B cell (primary cell): ENCODE measurements at regions not wholly inside any gene's neighbourhood (a gene's known extent, or its start where the extent isn't known, plus 50 kb on each side); places are given as distances from the start of the nearest gene placed in this dataset.

Experiments
- ATAC-seq: fragments of 200-7000 bp; cut with Tn5 transposase; one replicate; pipeline ENCODE4 v1.10.0; 2021; ENCODE audit warnings: low read depth, mild to moderate bottlenecking, moderate number of reproducible peaks, moderate library complexity
- CTCF ChIA-PET: fragments of 350-600 bp; sonication (Branson Sonifier 250); formaldehyde crosslinking; loops from one replicate; lab custom pipeline; 2021; ENCODE audit warnings: antibody characterized with exemption, inconsistent platforms; lab: Charles Lee
- POLR2A ChIA-PET: fragments of 350-600 bp; sonication (Branson Sonifier 250); formaldehyde crosslinking; loops from one replicate; lab custom pipeline; 2021; ENCODE audit warnings: antibody characterized with exemption; lab: Charles Lee
- DNase-seq: peaks from one replicate; pipeline ENCODE4 v3.0.0; 2013
- H2AFZ ChIP-seq: 2 replicates; pipeline ENCODE4 v1.6.1; 2012; ENCODE audit warnings: mild to moderate bottlenecking, low read depth, low read length; ENCODE audit not compliant: insufficient read depth, poor library complexity, severe bottlenecking
- H3K27ac ChIP-seq, 2 donors: 1 replicate in 1 of 2; 2 replicates in 1 of 2; pipeline ENCODE4 v1.5.1; 2012 to 2013; ENCODE audit warnings: low read length in 2 of 2, mild to moderate bottlenecking in 2 of 2, moderate library complexity in 1 of 2
- H3K27me3 ChIP-seq, 4 experiments: fragments of 200-600 bp in 1 of 4; sonication (generic) in 1 of 4; replicated peaks in 1 of 4; 1 replicate in 2 of 4; 2 replicates in 2 of 4; pipeline versions ENCODE4 v1.6.1 to v1.7.0; 2013 to 2016; ENCODE audit warnings: low read length in 3 of 4, mild to moderate bottlenecking in 2 of 4, mixed read lengths in 1 of 4, moderate library complexity in 1 of 4; ENCODE audit not compliant: insufficient read depth in 4 of 4, control insufficient read depth in 3 of 4; ENCODE audit errors: control extremely low read depth in 1 of 4
- H3K36me3 ChIP-seq, 2 experiments: replicated peaks in 1 of 2; 1 replicate in 1 of 2; 2 replicates in 1 of 2; pipeline versions ENCODE4 v1.6.1 to v1.7.1; 2013; ENCODE audit warnings: low read length in 1 of 2; ENCODE audit not compliant: insufficient read depth in 2 of 2, control insufficient read depth in 1 of 2; ENCODE audit errors: control extremely low read depth in 1 of 2, extremely low read depth in 1 of 2
- H3K4me1 ChIP-seq, 2 donors: fragments of 200-600 bp in 1 of 2; sonication (generic) in 1 of 2; 1 replicate in 1 of 2; 2 replicates in 1 of 2; pipeline versions ENCODE4 v1.5.1 to v1.6.1; 2013 to 2017; ENCODE audit warnings: low read length in 2 of 2; ENCODE audit not compliant: control insufficient read depth in 2 of 2, insufficient read depth in 2 of 2
- H3K4me2 ChIP-seq: replicated peaks from 2 replicates; pipeline ENCODE3; 2012; ENCODE audit warnings: mild to moderate bottlenecking, low read depth, low read length; ENCODE audit not compliant: poor library complexity, severe bottlenecking
- H3K4me3 ChIP-seq, 5 experiments: fragments of 200-600 bp in 1 of 5; sonication (generic) in 1 of 5; 1 replicate in 3 of 5; 2 replicates in 2 of 5; pipeline versions ENCODE4 v1.5.1 to v1.7.0; 2011 to 2016; ENCODE audit warnings: low read length in 4 of 5, mild to moderate bottlenecking in 4 of 5, low read depth in 2 of 5, control low read depth in 1 of 5, moderate library complexity in 1 of 5; ENCODE audit not compliant: insufficient read depth in 1 of 5; ENCODE audit errors: control extremely low read depth in 1 of 5, extremely low read depth in 1 of 5
- H3K79me2 ChIP-seq: fragments of 200-600 bp; sonication (generic); one replicate; pipeline ENCODE4 v1.6.0; 2016; ENCODE audit warnings: low read length; ENCODE audit not compliant: control insufficient read depth, insufficient read depth
- H3K9ac ChIP-seq: fragments of 200-600 bp; sonication (generic); 2 replicates; pipeline ENCODE4 v1.6.1; 2017; ENCODE audit warnings: mild to moderate bottlenecking, low read length, moderate library complexity
- H3K9me3 ChIP-seq, 3 donors: one replicate each; pipeline versions ENCODE4 v1.6.1 to v1.7.1; 2013; ENCODE audit warnings: low read length in 2 of 3; ENCODE audit not compliant: control insufficient read depth in 2 of 3, insufficient read depth in 1 of 3; ENCODE audit errors: control extremely low read depth in 1 of 3
- H4K20me1 ChIP-seq: 2 replicates; pipeline ENCODE4 v1.6.0; 2012; ENCODE audit warnings: mild to moderate bottlenecking, low read length; ENCODE audit not compliant: insufficient read depth, control insufficient read depth, poor library complexity, severe bottlenecking
- H3K27ac Mint-ChIP-seq: one replicate; pipeline ENCODE4 v1.8.0; 2021; ENCODE audit warnings: mixed read lengths
- H3K27me3 Mint-ChIP-seq: one replicate; pipeline ENCODE4 v1.8.0; 2021; ENCODE audit warnings: mixed read lengths
- H3K4me1 Mint-ChIP-seq: one replicate; pipeline ENCODE4 v1.8.0; 2021; ENCODE audit warnings: mixed read lengths
- H3K4me3 Mint-ChIP-seq: one replicate; pipeline ENCODE4 v1.8.0; 2021; ENCODE audit warnings: mixed read lengths
- H3K9me3 Mint-ChIP-seq: one replicate; pipeline ENCODE4 v1.8.0; 2022; ENCODE audit warnings: mixed read lengths; ENCODE audit not compliant: insufficient read depth
- EZH2 ChIP-seq: IDR thresholded peaks from 2 replicates; pipeline ENCODE4 v1.6.1; 2012; ENCODE audit warnings: borderline replicate concordance, low read depth, mild to moderate bottlenecking, moderate library complexity, low read length; ENCODE audit not compliant: insufficient read depth, poor library complexity, severe bottlenecking
- WGBS: methylation state at CpG from one replicate; pipeline ENCODE4 v1.1.5; 2013; ENCODE audit warnings: missing lambda C conversion rate; ENCODE audit not compliant: insufficient coverage; 5-methylcytosine and 5-hydroxymethylcytosine counted together
- intact Hi-C: fragments of 100-400 bp; cut with micrococcal nuclease; formaldehyde crosslinking; loops from one replicate; pipeline ENCODE4 v1.10.0; 2022
- TF ChIP-seq, protein P1 (sequence below): fragments of 200-600 bp; IDR thresholded peaks from one replicate; pipeline ENCODE4 v1.8.0; 2022; ENCODE audit warnings: antibody characterized with exemption, mild to moderate bottlenecking

DNA sequence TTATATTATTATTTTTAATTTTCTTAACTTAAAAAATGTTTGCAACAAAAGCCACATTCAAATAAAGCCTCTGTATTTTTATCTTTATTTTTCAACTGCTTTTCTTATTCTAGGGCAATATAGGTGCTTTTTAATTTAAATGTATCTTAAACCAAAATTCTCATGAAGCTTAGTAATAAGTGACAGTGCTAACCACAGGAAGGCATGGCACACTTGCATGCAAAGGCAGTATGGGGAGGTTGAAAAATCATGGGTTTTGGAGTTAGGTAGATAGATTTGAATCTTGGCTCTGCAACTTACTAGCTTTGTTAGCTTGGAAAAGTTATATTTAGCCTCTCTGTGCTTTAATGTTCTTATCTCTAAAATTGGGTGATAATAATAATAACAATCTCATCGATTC is 458.0 kb downstream of the DMAC1 start:
- Histone ChIP-seq H3K9me3 (no peaks in the 10 kb centered on the region), H3K36me3 (no peaks in the 10 kb centered on the region), H3K4me2 (no peak overlapping the region), H4K20me1 (no peaks in the 10 kb centered on the region), H3K9ac (no peak overlapping the region), H3K27ac (no peak overlapping the region), H3K4me3 (no peak overlapping the region), H3K27me3 (peaks cover 0 to 2% (median 0%) of the 10 kb centered on the region in 4 experiments), H3K4me1 (no peaks in the 10 kb centered on the region), H2AFZ (no peak overlapping the region), H3K79me2 (no peaks in the 10 kb centered on the region)
- H3K27me3 Mint-ChIP-seq = peaks cover 11% of the 10 kb centered on the region
- no peak overlapping the region for H3K4me3 Mint-ChIP-seq
- ATAC-seq = no peak
- no CpG with 5 or more reads among the region's 1 CpG for WGBS
- no peaks in the 10 kb centered on the region for H3K9me3 Mint-ChIP-seq
- POLR2A ChIA-PET = no interaction called here
- H3K4me1 Mint-ChIP-seq = no peaks in the 10 kb centered on the region
- no peak overlapping the region for H3K27ac Mint-ChIP-seq
- intact Hi-C loops = no loop called here
- TF ChIP-seq, protein P1, sequence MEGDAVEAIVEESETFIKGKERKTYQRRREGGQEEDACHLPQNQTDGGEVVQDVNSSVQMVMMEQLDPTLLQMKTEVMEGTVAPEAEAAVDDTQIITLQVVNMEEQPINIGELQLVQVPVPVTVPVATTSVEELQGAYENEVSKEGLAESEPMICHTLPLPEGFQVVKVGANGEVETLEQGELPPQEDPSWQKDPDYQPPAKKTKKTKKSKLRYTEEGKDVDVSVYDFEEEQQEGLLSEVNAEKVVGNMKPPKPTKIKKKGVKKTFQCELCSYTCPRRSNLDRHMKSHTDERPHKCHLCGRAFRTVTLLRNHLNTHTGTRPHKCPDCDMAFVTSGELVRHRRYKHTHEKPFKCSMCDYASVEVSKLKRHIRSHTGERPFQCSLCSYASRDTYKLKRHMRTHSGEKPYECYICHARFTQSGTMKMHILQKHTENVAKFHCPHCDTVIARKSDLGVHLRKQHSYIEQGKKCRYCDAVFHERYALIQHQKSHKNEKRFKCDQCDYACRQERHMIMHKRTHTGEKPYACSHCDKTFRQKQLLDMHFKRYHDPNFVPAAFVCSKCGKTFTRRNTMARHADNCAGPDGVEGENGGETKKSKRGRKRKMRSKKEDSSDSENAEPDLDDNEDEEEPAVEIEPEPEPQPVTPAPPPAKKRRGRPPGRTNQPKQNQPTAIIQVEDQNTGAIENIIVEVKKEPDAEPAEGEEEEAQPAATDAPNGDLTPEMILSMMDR = no peak
- no peak for TF ChIP-seq EZH2
- no peak for DNase-seq
- CTCF ChIA-PET = no interaction called here

DNA sequence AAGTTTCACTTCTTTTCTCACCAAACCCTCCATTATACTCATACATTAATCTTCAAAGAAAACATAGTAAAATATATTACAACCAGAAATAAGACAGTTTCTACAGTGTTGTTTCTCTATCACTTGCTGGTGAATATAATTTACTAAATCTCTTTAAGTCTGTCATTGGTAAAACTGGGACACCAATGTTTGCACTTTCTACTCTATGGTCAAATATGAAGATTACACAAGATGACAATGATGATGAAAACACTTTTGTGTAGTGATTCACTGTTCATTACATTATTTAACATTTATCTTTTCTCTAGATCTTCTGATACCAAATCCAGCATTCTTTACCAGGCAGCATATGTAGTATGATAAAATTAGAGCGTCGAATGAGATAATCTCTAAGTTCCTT is 459.1 kb downstream of the DMAC1 start:
- TF ChIP-seq EZH2 = no peak
- TF ChIP-seq, protein P1 = no peak
- intact Hi-C loops = no loop called here
- Histone ChIP-seq H3K27me3 (peaks cover 0 to 2% (median 0%) of the 10 kb centered on the region in 4 experiments), H3K9me3 (no peaks in the 10 kb centered on the region), H3K79me2 (no peaks in the 10 kb centered on the region), H4K20me1 (no peaks in the 10 kb centered on the region), H3K4me1 (no peaks in the 10 kb centered on the region), H3K36me3 (no peaks in the 10 kb centered on the region), H3K9ac (no peak overlapping the region), H3K4me3 (no peak overlapping the region), H3K27ac (no peak overlapping the region), H3K4me2 (no peak overlapping the region), H2AFZ (no peak overlapping the region)
- H3K4me1 Mint-ChIP-seq = no peaks in the 10 kb centered on the region
- H3K27ac Mint-ChIP-seq = no peak overlapping the region
- ChIA-PET POLR2A (no interaction called here), CTCF (no interaction called here)
- WGBS = no CpG with 5 or more reads among the region's 2 CpGs
- no peak overlapping the region for H3K4me3 Mint-ChIP-seq
- ATAC-seq (no peak), DNase-seq (no peak)
- H3K27me3 Mint-ChIP-seq = peaks cover 11% of the 10 kb centered on the region
- H3K9me3 Mint-ChIP-seq = no peaks in the 10 kb centered on the region
